ENCODE measurements at regions not wholly inside any gene's neighbourhood (a gene's known extent, or its start where the extent isn't known, plus 50 kb on each side); places are given as distances from the start of the nearest gene placed in this dataset.

DNA sequence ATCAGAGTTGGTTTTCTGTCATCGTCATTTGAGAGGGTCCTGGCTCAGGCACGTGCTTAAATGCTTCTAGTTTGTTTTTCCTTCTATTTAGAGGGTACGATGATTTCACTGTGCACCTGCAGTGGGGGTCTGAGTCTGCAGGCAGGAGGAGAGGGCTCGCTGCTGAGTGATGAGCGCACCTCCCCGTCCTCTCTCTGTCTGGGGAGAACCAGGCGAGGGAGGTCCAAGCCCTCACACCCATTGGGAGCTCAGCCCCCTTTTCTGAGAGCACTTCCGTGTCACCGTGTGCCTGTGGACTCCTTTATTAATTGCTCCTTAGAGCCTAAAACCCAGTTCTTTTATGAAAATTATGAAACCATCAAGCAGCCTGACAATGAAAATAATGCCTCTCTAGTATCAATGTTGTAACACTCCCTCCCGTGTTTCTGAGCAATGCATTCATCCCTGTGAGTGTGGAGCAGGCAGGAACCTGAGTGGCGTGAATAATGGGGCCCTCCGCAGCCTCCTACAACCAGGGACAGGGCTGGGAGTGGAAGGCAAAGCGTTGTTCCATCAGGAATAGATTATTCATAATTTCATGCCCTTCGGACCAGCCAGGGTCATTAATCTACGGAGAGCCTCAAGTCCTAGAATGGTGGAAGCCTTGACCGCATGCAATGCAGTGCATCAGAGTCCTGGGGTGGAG, 191.6 kb downstream of the UQCRFS1 start:
- intact Hi-C loops (cut with micrococcal nuclease), result no loop called here
- no peaks in the 10 kb centered on the region for H3K27me3 Mint-ChIP-seq
- H3K27ac Mint-ChIP-seq, result no peak overlapping the region
- H3K9me3 Mint-ChIP-seq, result no peaks in the 10 kb centered on the region
- H3K4me1 Mint-ChIP-seq, result no peaks in the 10 kb centered on the region
- H3K36me3 Mint-ChIP-seq (ENCODE audit: low read depth), result no peaks in the 10 kb centered on the region
- no peak overlapping the region for H3K4me3 Mint-ChIP-seq
- no peak for DNase-seq

DNA sequence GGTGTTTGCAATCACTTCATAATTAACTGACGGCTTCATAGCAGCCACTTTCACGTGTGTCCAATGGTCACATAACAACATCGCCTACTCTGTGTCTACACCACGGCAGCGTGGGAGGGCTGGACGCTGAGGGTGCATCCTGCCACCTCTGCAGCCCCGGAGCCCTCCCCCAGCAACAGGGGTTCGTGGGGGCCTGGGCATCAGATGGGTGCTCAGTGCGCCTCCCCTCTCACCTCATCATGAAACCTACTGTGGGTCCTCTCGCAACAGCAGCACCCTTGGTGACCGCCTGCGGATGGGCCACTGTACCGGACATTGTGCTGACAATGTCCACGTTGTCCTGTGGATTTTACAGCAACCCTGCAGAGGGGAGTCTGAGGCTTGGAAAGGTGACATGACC, 193.5 kb downstream of the UQCRFS1 start:
- Mint-ChIP-seq H3K4me1 (no peaks in the 10 kb centered on the region), H3K4me3 (no peak overlapping the region), H3K27ac (no peak overlapping the region), H3K9me3 (no peaks in the 10 kb centered on the region), H3K36me3 (ENCODE audit: low read depth) (no peaks in the 10 kb centered on the region), H3K27me3 (no peaks in the 10 kb centered on the region)
- DNase-seq, result no peak
- intact Hi-C loops (cut with micrococcal nuclease), result no loop called here

DNA sequence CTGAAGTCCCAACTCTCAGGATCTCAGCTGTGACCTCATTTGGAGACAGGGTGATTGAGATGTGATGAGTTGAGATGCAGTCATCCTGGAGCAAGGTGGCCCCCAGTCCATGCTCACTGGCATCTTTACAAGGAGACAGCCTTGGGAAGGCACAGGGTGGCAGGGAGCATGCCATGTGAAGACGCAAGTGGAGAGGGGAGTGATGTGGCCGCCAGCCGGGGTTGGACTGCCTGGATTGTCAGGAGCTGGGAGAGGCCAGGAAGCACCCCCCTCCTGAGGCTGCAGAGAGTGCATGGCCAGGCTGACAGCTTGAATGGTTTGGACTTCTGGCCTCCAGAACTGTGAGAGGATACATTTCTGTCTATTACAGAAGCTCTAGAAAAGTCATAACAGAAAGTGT, 194.4 kb downstream of the UQCRFS1 start:
- Mint-ChIP-seq H3K27me3 (no peaks in the 10 kb centered on the region), H3K36me3 (ENCODE audit: low read depth) (no peaks in the 10 kb centered on the region), H3K9me3 (no peaks in the 10 kb centered on the region), H3K4me1 (no peaks in the 10 kb centered on the region), H3K4me3 (no peak overlapping the region), H3K27ac (no peak overlapping the region)
- intact Hi-C loops (cut with micrococcal nuclease), result no loop called here
- DNase-seq, result no peak

DNA sequence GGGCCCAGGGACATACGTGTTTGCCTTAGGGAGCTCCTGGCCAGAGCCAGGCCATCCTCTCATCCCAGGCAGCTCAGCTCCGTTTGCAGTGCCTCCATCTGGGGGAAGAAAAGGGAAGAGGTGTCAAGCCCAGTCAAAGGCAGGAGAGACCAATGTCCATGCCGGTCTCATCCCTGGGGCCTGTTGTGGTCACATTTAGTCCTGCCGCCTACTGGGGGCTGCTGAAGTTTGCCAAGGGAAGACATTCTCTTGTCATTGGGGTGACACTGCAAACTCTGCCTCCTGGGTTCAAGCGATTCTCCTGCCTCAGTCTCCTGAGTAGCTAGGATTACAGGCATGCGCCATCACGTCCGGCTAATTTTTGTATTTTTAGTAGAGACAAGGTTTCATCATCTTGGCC, 195.2 kb downstream of the UQCRFS1 start:
- Mint-ChIP-seq H3K9me3 (no peaks in the 10 kb centered on the region), H3K4me1 (no peaks in the 10 kb centered on the region), H3K27me3 (no peaks in the 10 kb centered on the region), H3K27ac (no peak overlapping the region), H3K36me3 (ENCODE audit: low read depth) (no peaks in the 10 kb centered on the region), H3K4me3 (no peak overlapping the region)
- no peak for DNase-seq
- intact Hi-C loops (cut with micrococcal nuclease), result no loop called here

DNA sequence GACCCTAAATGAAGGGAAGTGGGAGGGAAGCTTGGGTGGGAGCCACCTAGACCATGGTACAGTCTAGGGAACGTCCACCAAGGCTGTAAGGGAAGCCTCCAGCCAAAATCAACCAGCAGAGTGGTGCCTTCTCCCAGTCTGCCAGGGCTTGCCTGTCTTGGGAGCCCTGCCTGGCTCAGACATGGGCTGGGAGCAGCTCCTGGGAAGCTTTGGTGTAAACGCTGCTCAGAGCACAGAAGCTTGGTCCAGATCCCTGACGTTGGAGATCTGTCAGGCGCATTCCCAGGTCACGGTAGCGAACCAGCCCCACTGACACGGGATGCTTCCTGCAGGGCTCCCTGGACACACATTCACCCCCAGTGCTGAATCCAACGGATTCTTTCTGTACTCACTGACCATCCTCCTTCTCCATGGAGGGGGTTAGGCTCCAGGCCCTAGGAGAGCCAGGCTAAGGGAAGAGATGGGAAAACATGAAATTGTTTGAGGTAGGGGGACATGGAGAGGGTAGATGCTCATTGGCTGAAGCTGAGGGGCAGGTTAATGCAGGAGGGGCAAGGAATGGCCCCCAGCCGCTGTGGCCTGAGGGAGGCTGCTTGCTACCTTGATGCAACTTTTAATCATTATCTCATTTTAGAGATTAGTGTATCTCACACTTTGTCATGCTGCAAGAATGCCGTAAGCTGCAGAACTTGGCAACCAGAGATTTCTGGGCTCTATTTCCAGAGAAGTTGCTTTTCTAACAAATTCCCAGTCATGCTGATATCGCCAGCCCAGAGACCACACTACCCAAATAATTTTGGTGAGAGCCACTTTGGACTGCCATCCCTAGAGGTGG, 195.8 kb downstream of the UQCRFS1 start:
- H3K4me3 Mint-ChIP-seq, result no peak overlapping the region
- H3K9me3 Mint-ChIP-seq, result no peaks in the 10 kb centered on the region
- no peaks in the 10 kb centered on the region for H3K4me1 Mint-ChIP-seq
- no peaks in the 10 kb centered on the region for H3K27me3 Mint-ChIP-seq
- DNase-seq, result no peak
- intact Hi-C loops (cut with micrococcal nuclease), result no loop called here
- H3K36me3 Mint-ChIP-seq (ENCODE audit: low read depth), result no peaks in the 10 kb centered on the region
- H3K27ac Mint-ChIP-seq, result no peak overlapping the region

DNA sequence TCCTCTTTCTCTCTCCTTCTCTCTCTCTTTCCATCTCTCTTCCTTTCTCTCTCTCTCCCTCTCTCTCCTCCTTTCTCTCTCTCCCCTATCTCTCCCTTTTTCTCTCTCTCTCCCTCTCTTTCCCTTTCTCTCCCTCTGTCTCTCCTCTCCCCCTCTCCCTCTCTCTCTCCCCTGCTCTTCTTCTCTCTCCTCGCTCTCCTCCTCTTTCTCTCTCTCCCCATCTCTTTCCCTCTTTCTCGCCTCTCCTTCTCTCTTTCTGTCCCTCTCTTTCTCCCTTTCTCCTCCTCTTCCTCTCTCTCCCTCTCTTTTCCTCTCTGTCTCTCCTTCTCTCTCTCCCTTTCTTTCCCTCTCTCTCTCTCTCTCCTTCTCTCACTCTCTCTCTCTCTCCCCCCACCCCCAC, 196.6 kb downstream of the UQCRFS1 start:
- no peak overlapping the region for H3K4me3 Mint-ChIP-seq
- intact Hi-C loops (cut with micrococcal nuclease), result no loop called here
- H3K36me3 Mint-ChIP-seq (ENCODE audit: low read depth), result no peaks in the 10 kb centered on the region
- no peaks in the 10 kb centered on the region for H3K27me3 Mint-ChIP-seq
- H3K4me1 Mint-ChIP-seq, result no peaks in the 10 kb centered on the region
- H3K27ac Mint-ChIP-seq, result no peak overlapping the region
- DNase-seq, result no peak
- no peaks in the 10 kb centered on the region for H3K9me3 Mint-ChIP-seq

DNA sequence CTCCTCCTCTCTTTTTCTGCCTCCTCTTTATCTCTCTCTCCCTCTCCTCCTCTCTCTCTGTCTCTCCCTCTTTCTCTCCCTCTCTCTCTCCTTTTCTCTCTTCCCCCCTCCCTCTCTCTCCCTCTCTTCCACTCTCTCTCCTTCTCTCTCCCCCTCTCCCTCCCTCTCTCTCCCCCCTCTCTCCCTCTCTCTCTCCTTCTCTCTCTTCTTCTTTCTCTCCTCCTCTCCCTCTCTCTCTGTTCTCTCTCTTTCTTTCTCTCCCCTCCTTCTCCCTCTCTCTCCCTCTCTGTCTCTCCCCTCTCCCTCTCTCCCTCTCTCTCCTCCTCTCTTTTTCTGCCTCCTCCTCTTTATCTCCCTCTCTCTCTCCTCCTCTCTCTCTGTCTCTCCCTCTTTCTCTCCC, 197.4 kb downstream of the UQCRFS1 start:
- Mint-ChIP-seq H3K27ac (no peak overlapping the region), H3K27me3 (no peaks in the 10 kb centered on the region), H3K4me3 (no peak overlapping the region), H3K36me3 (ENCODE audit: low read depth) (no peaks in the 10 kb centered on the region), H3K4me1 (no peaks in the 10 kb centered on the region), H3K9me3 (no peaks in the 10 kb centered on the region)
- intact Hi-C loops (cut with micrococcal nuclease), result no loop called here
- no peak for DNase-seq

DNA sequence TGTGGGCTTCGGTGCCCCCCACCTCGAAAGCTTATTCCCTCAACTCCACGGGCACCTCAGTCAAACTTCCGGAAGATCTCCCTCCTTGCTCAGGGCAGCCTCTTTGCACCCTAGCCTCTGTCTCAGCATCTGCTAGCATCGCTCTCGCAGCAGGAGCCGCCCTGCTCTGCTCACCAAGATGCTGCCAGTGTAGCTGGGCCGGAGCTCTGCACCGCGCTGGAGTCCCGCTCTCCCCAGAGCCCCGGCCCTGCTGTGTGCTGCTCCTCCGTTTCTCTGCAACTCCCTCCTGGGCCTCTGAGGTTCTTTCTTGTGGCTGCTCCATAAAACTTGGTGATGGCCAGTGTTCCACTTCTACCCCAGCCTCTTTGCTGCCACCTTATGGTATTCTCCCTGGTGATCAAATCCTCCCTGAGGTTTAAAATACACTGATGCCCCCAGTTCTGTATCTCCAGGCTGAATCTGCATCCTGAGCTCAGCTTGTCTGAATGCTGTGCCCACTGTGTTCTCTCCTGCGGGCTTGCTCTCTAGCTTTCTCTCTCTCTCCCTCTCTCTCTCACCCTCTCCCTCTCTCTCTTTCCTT, 198.0 kb downstream of the UQCRFS1 start:
- no peak overlapping the region for H3K4me3 Mint-ChIP-seq
- no peaks in the 10 kb centered on the region for H3K9me3 Mint-ChIP-seq
- no peaks in the 10 kb centered on the region for H3K4me1 Mint-ChIP-seq
- intact Hi-C loops (cut with micrococcal nuclease), result no loop called here
- no peaks in the 10 kb centered on the region for H3K27me3 Mint-ChIP-seq
- no peaks in the 10 kb centered on the region for H3K36me3 Mint-ChIP-seq (ENCODE audit: low read depth)
- DNase-seq, result no peak
- H3K27ac Mint-ChIP-seq, result peak overlapping the region; percentile 2

DNA sequence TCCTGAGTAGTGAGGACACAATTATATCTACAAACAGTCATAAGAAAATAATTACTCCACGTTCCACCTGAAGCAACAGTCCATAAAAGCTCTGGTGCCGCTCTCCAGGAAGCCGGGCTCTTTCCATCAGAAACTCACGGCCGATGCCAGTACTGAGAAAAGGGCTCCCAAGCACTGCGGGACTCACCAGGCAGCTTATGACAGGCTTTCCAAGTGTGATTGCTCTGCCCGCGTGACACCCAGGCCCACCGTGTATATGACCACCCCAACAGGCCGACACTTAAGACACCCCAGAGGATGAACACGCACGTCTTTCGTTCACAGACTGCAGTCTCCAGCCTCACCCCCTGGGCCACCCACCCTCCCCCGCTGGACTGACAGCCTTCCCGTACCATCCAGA, 199.0 kb downstream of the UQCRFS1 start:
- intact Hi-C loops (cut with micrococcal nuclease), result no loop called here
- no peaks in the 10 kb centered on the region for H3K27me3 Mint-ChIP-seq
- no peaks in the 10 kb centered on the region for H3K9me3 Mint-ChIP-seq
- H3K36me3 Mint-ChIP-seq (ENCODE audit: low read depth), result no peaks in the 10 kb centered on the region
- no peak for DNase-seq
- no peaks in the 10 kb centered on the region for H3K4me1 Mint-ChIP-seq
- no peak overlapping the region for H3K4me3 Mint-ChIP-seq
- no peak overlapping the region for H3K27ac Mint-ChIP-seq

DNA sequence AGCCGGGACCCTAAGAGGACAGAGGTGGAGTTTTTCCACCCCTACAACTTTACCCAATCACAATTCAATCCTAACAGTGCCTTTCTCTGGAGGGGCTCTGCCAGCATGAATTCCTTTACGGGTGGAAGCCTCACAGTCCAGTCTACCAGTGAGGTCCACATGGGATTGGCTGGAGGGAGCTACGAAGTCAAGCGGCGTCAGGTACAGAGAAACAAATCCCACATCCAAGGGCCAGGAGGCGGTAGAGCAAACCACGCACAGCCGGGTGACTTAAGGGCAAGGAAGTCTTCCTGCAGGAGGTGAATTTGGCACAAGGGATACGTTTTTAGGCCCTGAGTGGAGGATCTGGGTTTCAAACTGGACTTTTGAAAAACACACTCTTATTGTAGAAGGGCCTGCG, 199.6 kb downstream of the UQCRFS1 start:
- Mint-ChIP-seq H3K27ac (no peak overlapping the region), H3K27me3 (no peaks in the 10 kb centered on the region), H3K36me3 (ENCODE audit: low read depth) (no peaks in the 10 kb centered on the region), H3K4me3 (no peak overlapping the region), H3K4me1 (no peaks in the 10 kb centered on the region), H3K9me3 (no peaks in the 10 kb centered on the region)
- no peak for DNase-seq
- intact Hi-C loops (cut with micrococcal nuclease), result no loop called here

DNA sequence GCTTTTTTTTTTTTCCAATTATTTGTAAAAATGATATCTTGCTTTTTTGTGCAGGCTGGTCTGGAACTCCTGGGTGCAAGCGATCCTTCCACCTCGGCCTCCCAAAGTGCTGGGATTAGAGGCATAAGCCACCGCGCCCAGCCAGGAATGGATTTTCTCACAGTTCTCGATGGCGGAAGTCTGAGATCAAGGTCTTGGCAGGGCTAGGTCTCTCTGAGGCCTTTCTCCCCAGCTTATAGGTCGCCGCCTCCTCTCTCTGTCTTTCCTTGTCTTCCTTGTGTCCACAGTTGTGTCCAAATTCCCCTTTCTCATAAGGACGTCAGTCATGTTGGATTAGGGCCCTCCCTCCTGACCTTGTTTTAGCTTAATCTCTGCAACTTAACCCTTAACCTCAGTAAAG, 200.5 kb downstream of the UQCRFS1 start:
- Mint-ChIP-seq H3K36me3 (ENCODE audit: low read depth) (no peaks in the 10 kb centered on the region), H3K9me3 (no peaks in the 10 kb centered on the region), H3K4me1 (no peaks in the 10 kb centered on the region), H3K4me3 (no peak overlapping the region), H3K27ac (no peak overlapping the region), H3K27me3 (no peaks in the 10 kb centered on the region)
- no peak for DNase-seq
- intact Hi-C loops (cut with micrococcal nuclease), result no loop called here

DNA sequence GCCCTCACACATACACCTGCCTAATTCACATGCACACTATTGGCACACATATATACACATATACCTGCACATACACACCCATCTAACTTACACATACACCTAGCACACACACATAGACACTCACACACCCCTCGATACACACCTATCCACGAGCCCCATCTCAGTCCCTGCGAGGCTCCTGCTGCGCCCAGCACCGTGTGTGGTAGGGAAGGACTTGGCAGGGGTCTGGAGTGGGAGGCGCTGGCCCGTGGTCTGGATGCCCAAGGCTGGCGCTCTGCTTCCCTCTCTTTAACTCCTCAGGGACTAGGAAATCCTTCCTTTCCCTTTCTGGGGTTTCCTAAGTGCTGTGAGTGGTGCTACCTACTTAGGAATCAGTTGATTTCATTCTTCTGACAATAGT, 202.7 kb downstream of the UQCRFS1 start:
- no peak overlapping the region for H3K27ac Mint-ChIP-seq
- intact Hi-C loops (cut with micrococcal nuclease), result no loop called here
- no peak overlapping the region for H3K4me3 Mint-ChIP-seq
- H3K36me3 Mint-ChIP-seq (ENCODE audit: low read depth), result no peaks in the 10 kb centered on the region
- H3K4me1 Mint-ChIP-seq, result no peaks in the 10 kb centered on the region
- H3K27me3 Mint-ChIP-seq, result no peaks in the 10 kb centered on the region
- H3K9me3 Mint-ChIP-seq, result no peaks in the 10 kb centered on the region
- DNase-seq, result no peak

DNA sequence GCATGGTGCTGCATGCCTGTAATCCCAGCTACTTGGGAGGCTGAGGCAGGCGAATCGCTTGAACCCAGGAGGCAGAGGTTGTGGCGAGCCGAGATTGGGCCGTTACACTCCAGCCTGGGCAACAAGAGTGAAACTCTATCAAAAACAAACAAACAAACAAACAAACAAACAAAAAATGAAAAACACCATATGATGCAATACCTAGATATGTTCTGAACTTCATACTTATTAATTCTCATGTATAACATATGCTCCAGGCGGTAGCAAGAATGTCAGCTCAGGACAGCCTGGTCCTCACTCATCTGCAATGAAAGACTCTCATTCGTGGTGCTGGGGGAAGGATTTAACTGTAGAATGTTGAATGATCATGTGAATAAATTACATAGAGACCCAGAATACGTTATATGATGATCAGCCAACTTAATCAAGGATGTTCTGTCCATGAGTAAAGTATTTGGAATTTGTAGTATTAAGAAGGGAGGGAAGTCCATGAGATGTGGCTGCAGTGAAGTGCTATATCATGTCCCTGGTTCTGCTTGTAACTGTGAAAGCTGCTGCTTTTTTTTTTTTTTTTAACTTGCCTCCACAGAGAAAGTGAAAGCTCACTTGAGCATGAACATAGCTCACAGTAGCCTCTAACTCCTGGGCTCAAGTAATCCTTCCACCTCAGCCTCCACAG, 206.8 kb downstream of the UQCRFS1 start:
- DNase-seq, result no peak
- H3K4me3 Mint-ChIP-seq, result no peak overlapping the region
- H3K27ac Mint-ChIP-seq, result no peak overlapping the region
- no peaks in the 10 kb centered on the region for H3K4me1 Mint-ChIP-seq
- intact Hi-C loops (cut with micrococcal nuclease), result no loop called here
- no peaks in the 10 kb centered on the region for H3K9me3 Mint-ChIP-seq
- no peaks in the 10 kb centered on the region for H3K27me3 Mint-ChIP-seq
- no peaks in the 10 kb centered on the region for H3K36me3 Mint-ChIP-seq (ENCODE audit: low read depth)

DNA sequence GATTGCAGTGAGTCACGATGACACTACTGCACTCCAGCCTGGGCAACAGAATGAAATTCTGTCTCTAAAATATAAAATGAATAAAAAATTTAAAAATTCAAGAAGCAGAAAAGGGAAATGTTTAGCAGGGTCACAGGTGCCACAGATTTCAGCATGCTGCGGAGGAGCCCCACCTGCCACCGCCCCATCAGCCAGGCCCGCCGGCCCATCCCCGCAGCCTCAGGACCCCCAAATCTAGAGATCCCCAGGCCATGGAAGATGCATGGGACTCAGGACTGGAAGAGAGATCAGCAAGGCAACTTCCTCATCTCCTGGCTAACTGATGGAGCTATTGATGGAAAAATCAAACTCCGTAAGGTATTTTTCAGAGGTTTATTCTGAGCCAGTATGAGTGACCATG, 208.2 kb downstream of the UQCRFS1 start:
- Mint-ChIP-seq H3K9me3 (no peaks in the 10 kb centered on the region), H3K4me1 (no peaks in the 10 kb centered on the region), H3K27me3 (no peaks in the 10 kb centered on the region), H3K4me3 (no peak overlapping the region), H3K27ac (no peak overlapping the region), H3K36me3 (ENCODE audit: low read depth) (no peaks in the 10 kb centered on the region)
- no peak for DNase-seq
- intact Hi-C loops (cut with micrococcal nuclease), result no loop called here

All from activated CD4-positive, alpha-beta T cell treated with anti-CD3 and anti-CD28 coated beads, Interleukin-2, amount 10 ng/mL, durations not matched to agents 24 days and 14 days (primary cell).